H1 (cell line): ENCODE measurements at regions not wholly inside any gene's neighbourhood (a gene's known extent, or its start where the extent isn't known, plus 50 kb on each side); places are given as distances from the start of the nearest gene placed in this dataset.

Experiments used
- CTCF ChIA-PET: fragments of 300-600 bp; sonication (Branson Sonifier 250); formaldehyde crosslinking; loops from one replicate; lab custom pipeline; 2021; ENCODE audit not compliant: partially characterized antibody; lab: Charles Lee
- POLR2A ChIA-PET: fragments of 300-600 bp; sonication (Branson Sonifier 250); formaldehyde crosslinking; loops from one replicate; lab custom pipeline; 2021; ENCODE audit warnings: inconsistent platforms; ENCODE audit not compliant: partially characterized antibody; lab: Charles Lee
- DNase-seq, 2 experiments: peaks; one replicate each; pipeline versions ENCODE4 v3.0.0 to v3.0.0-alpha.2; 2010 to 2022; ENCODE audit warnings: low spot score in 2 of 2, low read depth in 1 of 2, mixed read lengths in 1 of 2
- FAIRE-seq: peaks from 2 replicates; lab custom pipeline; 2011; peaks lifted over from hg19 to GRCh38; lab: Jason Lieb, UNC
- H2AFZ ChIP-seq: 2 replicates; pipeline ENCODE4 v1.8.1; 2012; ENCODE audit warnings: low read length, inconsistent platforms
- H2AK5ac ChIP-seq: 2 replicates; pipeline ENCODE4 v1.6.1; 2013; ENCODE audit warnings: low read depth, low read length
- H2BK120ac ChIP-seq: replicated peaks from 2 replicates; pipeline ENCODE3; 2013; ENCODE audit warnings: low read depth, low read length, inconsistent platforms
- H2BK12ac ChIP-seq: 2 replicates; pipeline ENCODE4 v1.6.1; 2013; ENCODE audit warnings: low read depth, low read length
- H2BK15ac ChIP-seq: 2 replicates; pipeline ENCODE4 v1.6.1; 2013; ENCODE audit warnings: low read length
- H2BK20ac ChIP-seq: 2 replicates; pipeline ENCODE4 v1.6.1; 2013; ENCODE audit warnings: low read length
- H2BK5ac ChIP-seq: 2 replicates; pipeline ENCODE4 v1.6.1; 2013; ENCODE audit warnings: low read depth, low read length
- H3K14ac ChIP-seq: 2 replicates; pipeline ENCODE4 v1.6.1; 2013; ENCODE audit warnings: inconsistent platforms; ENCODE audit not compliant: insufficient read length
- H3K18ac ChIP-seq: 2 replicates; pipeline ENCODE4 v1.6.1; 2013; ENCODE audit warnings: low read length; ENCODE audit errors: extremely low read depth
- H3K23ac ChIP-seq: 2 replicates; pipeline ENCODE4 v1.6.1; 2013; ENCODE audit warnings: inconsistent platforms; ENCODE audit not compliant: insufficient read length
- H3K23me2 ChIP-seq: 2 replicates; pipeline ENCODE4 v1.6.1; 2013; ENCODE audit warnings: low read depth, low read length
- H3K27ac ChIP-seq: 2 replicates; pipeline ENCODE4 v1.6.1; 2011; ENCODE audit warnings: low read depth, low read length, inconsistent platforms
- H3K27me3 ChIP-seq, 4 experiments: replicated peaks in 1 of 4; 1 replicate in 1 of 4; 2 replicates in 3 of 4; pipeline versions ENCODE4 v1.6.1 to v1.8.1; 2011 to 2013; ENCODE audit warnings: low read length in 3 of 4, mild to moderate bottlenecking in 3 of 4, inconsistent platforms in 2 of 4, mixed read lengths in 2 of 4, moderate library complexity in 1 of 4; ENCODE audit not compliant: control insufficient read depth in 3 of 4, insufficient read depth in 3 of 4; ENCODE audit errors: extremely low read depth in 1 of 4
- H3K36me3 ChIP-seq, 4 experiments: 2 replicates each; pipeline versions ENCODE4 v1.6.1 to v1.8.1; 2011 to 2013; ENCODE audit warnings: mild to moderate bottlenecking in 4 of 4, low read length in 3 of 4, moderate library complexity in 2 of 4, control low read depth in 1 of 4, inconsistent platforms in 1 of 4; ENCODE audit not compliant: insufficient read depth in 4 of 4, control insufficient read depth in 2 of 4
- H3K4ac ChIP-seq: replicated peaks from 2 replicates; pipeline ENCODE3; 2013; ENCODE audit warnings: low read length, low read depth, mixed read lengths, inconsistent platforms; ENCODE audit not compliant: insufficient read length
- H3K4me1 ChIP-seq, 4 experiments: replicated peaks in 1 of 4; 1 replicate in 1 of 4; 2 replicates in 3 of 4; pipeline versions ENCODE4 v1.6.1 to v1.8.1; 2011 to 2013; ENCODE audit warnings: low read length in 3 of 4, inconsistent platforms in 2 of 4, mixed read lengths in 1 of 4; ENCODE audit not compliant: insufficient read depth in 4 of 4, control insufficient read depth in 3 of 4
- H3K4me2 ChIP-seq, 2 experiments: 2 replicates each; pipeline versions ENCODE4 v1.6.1 to v1.8.1; 2011 to 2013; ENCODE audit warnings: low read depth in 2 of 2, low read length in 2 of 2, control low read depth in 1 of 2, inconsistent platforms in 1 of 2, mild to moderate bottlenecking in 1 of 2; ENCODE audit not compliant: insufficient read depth in 1 of 2
- H3K4me3 ChIP-seq, 4 experiments: fragments of 200-600, 300-600 bp in 1 of 4; sonication (generic), shearing (Covaris generic), sonication (Bioruptor Twin) in 1 of 4; 2 replicates each; pipeline versions ENCODE4 v1.5.1 to v1.8.1; 2011 to 2016; ENCODE audit warnings: low read length in 4 of 4, low read depth in 3 of 4, control low read depth in 2 of 4, inconsistent platforms in 2 of 4, mild to moderate bottlenecking in 2 of 4, mixed read lengths in 1 of 4, moderate library complexity in 1 of 4; ENCODE audit not compliant: insufficient read depth in 2 of 4; ENCODE audit errors: extremely low read depth in 1 of 4
- H3K56ac ChIP-seq: replicated peaks from 2 replicates; pipeline ENCODE3; 2013; ENCODE audit warnings: low read depth, mild to moderate bottlenecking, mixed read lengths, low read length, inconsistent platforms; ENCODE audit not compliant: insufficient read length
- H3K79me1 ChIP-seq: 2 replicates; pipeline ENCODE4 v1.6.1; 2013; ENCODE audit warnings: low read depth, low read length, control low read depth
- H3K79me2 ChIP-seq, 2 experiments: 2 replicates each; pipeline versions ENCODE4 v1.6.1 to v1.8.1; 2012 to 2013; ENCODE audit warnings: low read length in 2 of 2, mild to moderate bottlenecking in 2 of 2, inconsistent platforms in 1 of 2; ENCODE audit not compliant: insufficient read depth in 2 of 2, control insufficient read depth in 1 of 2
- H3K9ac ChIP-seq, 4 experiments: replicated peaks in 1 of 4; 1 replicate in 1 of 4; 2 replicates in 3 of 4; pipeline versions ENCODE4 v1.6.1 to v1.8.1; 2011 to 2013; ENCODE audit warnings: low read depth in 3 of 4, low read length in 3 of 4, control low read depth in 2 of 4, mild to moderate bottlenecking in 2 of 4, moderate library complexity in 2 of 4, inconsistent platforms in 1 of 4; ENCODE audit errors: extremely low read depth in 1 of 4
- H3K9me3 ChIP-seq, 2 experiments: 2 replicates each; pipeline versions ENCODE4 v1.6.1 to v1.8.1; 2012 to 2013; ENCODE audit warnings: mild to moderate bottlenecking in 2 of 2, moderate library complexity in 2 of 2, control low read depth in 1 of 2, inconsistent platforms in 1 of 2, low read depth in 1 of 2, low read length in 1 of 2, mixed read lengths in 1 of 2; ENCODE audit not compliant: insufficient read depth in 2 of 2
- H4K20me1 ChIP-seq, 2 experiments: replicated peaks in 1 of 2; 2 replicates each; pipeline versions ENCODE3 to v1.8.1; 2011 to 2013; ENCODE audit warnings: inconsistent platforms in 2 of 2, low read length in 2 of 2, mild to moderate bottlenecking in 1 of 2; ENCODE audit not compliant: insufficient read depth in 2 of 2, control insufficient read depth in 1 of 2
- H4K5ac ChIP-seq: 2 replicates; pipeline ENCODE4 v1.6.1; 2013; ENCODE audit warnings: low read length, low read depth, mixed read lengths, inconsistent platforms; ENCODE audit not compliant: insufficient read length
- H4K8ac ChIP-seq: 2 replicates; pipeline ENCODE4 v1.8.0; 2013; ENCODE audit warnings: mild to moderate bottlenecking, moderate library complexity, low read length, inconsistent platforms; ENCODE audit not compliant: insufficient read depth; ENCODE audit errors: extremely low read depth
- H4K91ac ChIP-seq: replicated peaks from 2 replicates; pipeline ENCODE3; 2013; ENCODE audit warnings: low read length, mixed read lengths, inconsistent platforms; ENCODE audit not compliant: insufficient read length
- GABPA ChIP-seq: IDR thresholded peaks from 2 replicates; pipeline ENCODE4 v1.6.1; 2011; ENCODE audit warnings: mild to moderate bottlenecking, low read length, moderate library complexity, borderline replicate concordance; ENCODE audit not compliant: insufficient read depth
- NRF1 ChIP-seq: IDR thresholded peaks from 2 replicates; pipeline ENCODE4 v1.6.1; 2011; ENCODE audit warnings: mild to moderate bottlenecking, low read depth, low read length, improper control_type of control experiment
- TAF7 ChIP-seq: optimal IDR thresholded peaks from 2 replicates; pipeline ENCODE3; 2011; ENCODE audit warnings: low read depth, mild to moderate bottlenecking, inconsistent platforms, low read length, moderate library complexity, borderline replicate concordance
- WGBS, 2 experiments: shearing (Covaris generic) in 1 of 2; methylation state at CpG; one replicate each; pipeline versions ENCODE4 v1.1.6 to v1.1.7; 2013 to 2015; ENCODE audit warnings: low lambda C conversion rate in 2 of 2, mixed read lengths in 2 of 2, inconsistent platforms in 1 of 2, low coverage in 1 of 2, missing lambda C conversion rate in 1 of 2; ENCODE audit not compliant: insufficient replicate concordance in 2 of 2, insufficient coverage in 1 of 2, insufficient read length in 1 of 2; ENCODE audit errors: extremely low coverage in 1 of 2, missing lambda C conversion rate in 1 of 2; 5-methylcytosine and 5-hydroxymethylcytosine counted together

DNA sequence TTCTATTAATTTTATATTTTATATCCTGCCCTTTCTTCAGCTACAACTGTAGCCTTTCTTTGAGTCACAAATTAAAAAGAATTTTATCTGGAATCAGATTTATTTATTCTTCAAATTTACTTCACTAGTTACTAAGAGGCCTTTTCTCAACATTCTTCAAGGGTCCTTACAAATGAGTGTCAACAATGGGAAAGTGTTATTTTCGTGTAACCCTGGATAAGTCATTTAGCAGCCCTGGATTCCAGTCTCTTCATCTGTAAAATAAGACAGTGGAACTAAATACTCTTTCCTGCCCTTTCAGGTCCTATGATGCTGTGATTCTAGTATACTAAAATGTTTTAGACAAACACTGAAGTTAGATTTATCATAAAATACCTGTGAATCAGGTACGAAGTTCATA, 397.0 kb downstream of the KLF12 start:
- WGBS, 2 experiments = 83% methylated on average over 2 of the region's 2 CpGs; no CpG with 5 or more reads in 1 of the 2 experiments
- Histone ChIP-seq H4K20me1 (no peaks in the 10 kb centered on the region), H3K4ac (no peak overlapping the region), H3K4me2 (no peak overlapping the region), H3K9me3 (no peaks in the 10 kb centered on the region), H2BK120ac (no peak overlapping the region), H3K56ac (no peak overlapping the region), H3K79me2 (no peaks in the 10 kb centered on the region), H3K27me3 (no peaks in the 10 kb centered on the region), H3K23ac (no peak overlapping the region), H2BK12ac (no peak overlapping the region), H2BK15ac (no peak overlapping the region), H2AFZ (no peak overlapping the region), H3K27ac (no peak overlapping the region), H3K79me1 (no peaks in the 10 kb centered on the region), H3K23me2 (no peaks in the 10 kb centered on the region), H2AK5ac (no peak overlapping the region), H3K4me3 (no peak overlapping the region), H3K14ac (no peak overlapping the region), H3K18ac (no peak overlapping the region), H4K5ac (no peak overlapping the region), H4K8ac (no peak overlapping the region), H3K36me3 (no peaks in the 10 kb centered on the region), H3K9ac (no peak overlapping the region), H4K91ac (no peak overlapping the region), H3K4me1 (peaks cover 0 to 6% (median 0%) of the 10 kb centered on the region in 4 experiments; a peak in 1 of 7 replicates), H2BK20ac (no peak overlapping the region), H2BK5ac (no peak overlapping the region)
- ChIA-PET CTCF (interaction anchor here (0.6 kb wide), 1 partner anchor 1621 kb away, joined by 3 read pairs; no protein-coding TSS in a partner anchor), POLR2A (no interaction called here)
- FAIRE-seq (no peak), DNase-seq (no peak)
- TF ChIP-seq NRF1 (no peak), TAF7 (no peak), GABPA (no peak)
